GM18873 (cell line): ENCODE measurements at regions not wholly inside any gene's neighbourhood (a gene's known extent, or its start where the extent isn't known, plus 50 kb on each side); places are given as distances from the start of the nearest gene placed in this dataset.
"Not testable (repeated sequence)": the region's sequence is repeated elsewhere in the genome, so short reads cannot be mapped to it uniquely, and the experiment has no call there.

Experiments used
- ATAC-seq: cut with Tn5 transposase; IDR thresholded peaks from one replicate; pipeline ENCODE4 v1.9.1; 2021; ENCODE audit warnings: mild to moderate bottlenecking, moderate library complexity, moderate number of reproducible peaks; ENCODE audit not compliant: unreplicated experiment, low FRiP score

DNA sequence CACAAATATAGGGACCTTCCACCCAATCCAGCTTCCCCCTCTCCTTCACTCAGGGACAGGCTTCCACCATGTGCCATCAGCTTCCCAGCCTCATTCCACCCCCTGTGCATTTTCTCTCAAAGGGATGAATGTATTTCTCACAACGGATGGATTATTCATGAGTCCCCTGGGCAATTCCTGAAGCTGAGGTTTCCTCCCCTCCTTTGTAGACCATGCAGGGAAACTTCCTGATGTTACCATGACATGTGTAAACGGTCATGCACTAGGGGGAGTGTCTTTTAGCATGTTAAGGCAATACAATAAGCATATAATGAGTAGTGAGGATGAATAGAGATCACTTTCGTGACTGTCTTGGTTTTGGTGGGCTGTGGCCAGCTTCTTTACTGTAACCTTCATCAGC, 706.8 kb downstream of the TMEM121 start:
- not testable (repeated sequence) for ATAC-seq

DNA sequence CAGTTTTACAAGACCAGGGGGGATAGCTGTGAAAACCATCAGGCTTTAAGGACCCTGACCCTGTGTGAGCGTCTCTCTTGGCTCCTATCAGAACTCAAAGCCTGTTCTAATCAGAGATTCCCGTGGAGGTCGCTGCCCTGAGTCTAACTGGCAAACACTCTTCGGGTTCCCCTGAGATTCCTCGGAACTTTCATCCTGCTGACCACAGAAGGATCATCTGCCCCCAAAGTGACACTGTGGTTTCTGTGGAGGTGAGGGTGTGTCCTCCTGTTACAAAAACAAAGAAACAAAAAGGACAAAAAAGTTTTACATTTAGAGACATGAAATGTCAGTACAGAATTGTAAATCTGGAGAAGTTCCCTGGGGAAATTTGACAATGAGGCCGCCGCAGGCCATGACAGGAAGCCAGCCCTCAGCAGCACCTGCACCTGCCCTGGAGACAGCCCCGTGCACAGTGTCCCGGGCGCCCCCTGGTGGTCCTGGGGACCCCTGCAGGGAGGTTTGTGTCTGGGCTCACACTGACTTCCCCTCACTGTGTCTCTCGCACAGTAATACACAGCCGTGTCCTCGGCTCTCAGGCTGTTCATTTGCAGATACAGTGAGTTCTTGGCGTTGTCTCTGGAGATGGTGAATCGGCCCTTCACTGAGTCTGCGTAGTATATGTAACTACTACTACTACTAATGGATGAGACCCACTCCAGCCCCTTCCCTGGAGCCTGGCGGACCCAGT, 708.3 kb downstream of the TMEM121 start:
- not testable (repeated sequence) for ATAC-seq

DNA sequence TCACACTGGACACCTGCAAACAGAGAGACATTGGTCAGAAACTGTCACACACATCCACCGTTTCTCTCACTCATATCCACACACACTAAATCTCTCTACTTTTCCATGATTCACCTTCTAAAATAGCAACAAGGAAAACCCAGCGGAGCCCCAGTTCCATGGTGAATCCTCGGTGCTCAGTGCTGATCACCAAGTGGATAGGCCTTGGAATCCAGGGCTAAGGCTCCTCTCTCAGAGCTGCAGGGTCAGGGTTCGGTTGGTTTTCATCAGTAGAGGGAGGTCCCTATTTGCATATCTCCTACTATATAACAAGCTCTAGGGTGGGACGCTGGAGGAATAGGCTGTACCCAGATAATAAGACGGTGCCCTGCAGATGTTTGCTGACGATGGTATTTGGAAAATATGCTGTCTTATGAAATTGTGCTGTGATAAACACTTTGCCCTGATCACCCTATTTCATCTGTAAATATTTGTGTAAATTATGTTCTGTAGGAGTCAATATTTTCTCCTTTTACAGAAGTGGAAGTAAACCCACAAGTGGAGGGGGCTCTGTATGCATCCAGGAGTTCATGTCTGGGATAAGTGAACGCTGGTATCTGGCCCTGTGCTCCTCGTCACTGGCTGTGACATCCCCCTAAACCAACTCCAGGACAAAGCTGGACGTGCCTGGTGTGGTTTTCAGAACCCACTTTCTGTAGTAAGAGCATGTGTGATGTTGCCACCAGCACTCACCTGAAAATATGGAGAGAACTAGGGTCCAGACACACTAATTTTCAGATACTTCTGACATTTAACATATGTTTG, 709.2 kb downstream of the TMEM121 start:
- ATAC-seq = no peak

DNA sequence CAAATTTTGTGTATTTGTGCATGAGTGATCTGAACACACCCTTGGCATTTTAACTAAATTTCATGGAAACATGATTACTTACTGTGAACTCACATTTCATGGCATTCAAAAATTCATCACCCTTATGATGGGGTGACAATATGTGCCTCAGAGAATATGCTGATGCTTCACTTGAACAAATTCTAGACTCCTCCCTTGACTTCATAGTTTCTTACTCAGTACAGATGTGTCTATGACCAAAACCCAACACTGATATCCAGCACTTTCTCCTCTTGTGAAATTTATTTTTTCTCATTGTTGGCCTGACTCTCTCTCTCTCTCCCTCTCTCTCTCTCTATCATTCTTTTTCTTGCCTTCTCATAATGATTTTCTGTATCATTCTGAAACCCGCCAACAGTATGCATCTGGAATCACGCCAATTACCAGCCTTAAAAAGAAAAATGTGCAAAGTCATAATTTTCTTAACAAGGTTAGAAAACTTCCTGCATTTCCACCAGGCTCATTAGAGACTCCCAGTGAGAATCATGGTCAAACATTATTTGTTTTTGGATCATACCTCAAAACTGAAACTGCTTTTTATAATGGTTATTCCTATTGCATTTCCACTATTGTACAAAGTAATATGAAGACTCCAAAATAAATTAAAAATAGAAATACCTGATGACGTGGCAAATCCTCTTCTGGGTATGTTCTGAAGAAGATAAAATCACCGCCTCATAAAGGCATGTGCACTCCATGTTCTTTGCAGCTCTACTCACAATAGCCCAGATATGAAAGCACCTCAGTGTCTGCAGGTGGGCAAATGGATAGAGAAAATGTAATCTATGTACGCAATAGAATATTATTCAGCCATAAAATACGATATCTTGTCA, 722.2 kb downstream of the TMEM121 start:
- ATAC-seq = no peak

DNA sequence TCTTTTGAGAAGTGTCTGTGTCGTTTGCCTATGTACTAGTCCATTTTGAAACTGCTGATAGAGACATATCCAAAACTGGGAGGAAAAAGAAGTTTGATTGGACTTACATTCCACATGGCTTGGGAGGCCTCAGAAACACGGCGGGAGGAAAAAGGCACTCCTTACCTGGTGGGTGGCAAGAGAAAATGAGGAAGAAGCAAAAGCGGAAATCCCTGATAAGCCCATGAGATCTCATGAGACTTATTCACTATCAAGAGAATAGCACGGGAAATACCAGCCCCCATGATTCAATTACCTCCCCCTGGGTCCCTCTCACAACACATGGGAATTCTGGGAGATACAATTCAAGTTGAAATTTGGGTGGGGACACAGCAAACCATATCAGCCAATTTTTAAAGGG, 727.6 kb downstream of the TMEM121 start:
- not testable (repeated sequence) for ATAC-seq

DNA sequence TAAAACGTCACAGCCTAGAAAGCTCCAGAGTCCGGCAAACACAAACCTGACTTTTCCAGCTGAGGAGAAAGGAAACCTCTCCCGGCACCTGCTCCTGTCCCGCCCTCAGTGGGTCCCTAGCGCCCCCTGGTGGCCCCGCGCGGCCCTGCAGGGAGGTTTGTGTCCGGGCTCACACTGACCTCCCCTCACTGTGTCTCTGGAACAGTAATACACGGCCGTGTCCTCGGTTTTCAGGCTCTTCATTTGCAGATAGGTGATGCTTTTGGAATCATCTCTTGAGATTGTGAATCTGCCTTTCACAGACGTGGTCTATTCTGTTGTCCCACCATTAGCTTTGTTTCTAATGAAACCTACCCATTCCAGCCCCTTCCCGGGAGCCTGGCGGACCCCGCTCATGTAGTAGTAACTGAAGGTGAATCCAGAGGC, 731.2 kb downstream of the TMEM121 start:
- not testable (repeated sequence) for ATAC-seq

DNA sequence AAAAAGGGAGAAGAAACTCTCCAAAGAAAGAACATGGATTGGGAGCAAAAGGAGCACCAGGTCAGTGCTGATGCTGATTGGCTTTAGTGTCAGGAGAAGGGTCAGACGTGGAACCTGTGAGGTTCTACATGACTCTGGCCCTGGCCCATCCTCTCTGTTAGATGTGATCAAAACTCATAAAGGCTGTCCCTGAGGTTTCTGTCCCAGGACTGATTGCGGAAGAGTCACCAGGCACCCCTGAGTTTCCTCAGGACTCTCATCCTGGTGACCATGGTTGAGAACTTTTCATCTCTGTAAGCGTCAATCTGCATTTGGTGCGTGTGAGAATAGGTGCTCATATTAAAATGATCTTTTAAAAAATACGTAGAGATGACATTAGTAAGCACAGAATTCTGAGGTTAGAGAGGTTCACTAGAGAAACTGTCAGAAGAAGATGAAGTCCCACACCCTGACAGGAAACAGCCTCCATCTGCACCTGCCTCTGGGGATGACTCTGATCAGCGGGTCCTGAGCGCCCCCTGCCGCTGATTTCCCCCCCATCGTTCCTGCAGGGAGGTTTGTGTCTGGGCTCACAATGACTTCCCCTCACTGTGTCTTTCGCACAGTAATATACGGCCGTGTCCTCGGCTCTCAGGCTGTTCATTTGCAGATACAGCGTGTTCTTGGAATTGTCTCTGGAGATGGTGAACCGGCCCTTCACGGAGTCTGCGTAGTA, 741.8 kb downstream of the TMEM121 start:
- no peak for ATAC-seq

DNA sequence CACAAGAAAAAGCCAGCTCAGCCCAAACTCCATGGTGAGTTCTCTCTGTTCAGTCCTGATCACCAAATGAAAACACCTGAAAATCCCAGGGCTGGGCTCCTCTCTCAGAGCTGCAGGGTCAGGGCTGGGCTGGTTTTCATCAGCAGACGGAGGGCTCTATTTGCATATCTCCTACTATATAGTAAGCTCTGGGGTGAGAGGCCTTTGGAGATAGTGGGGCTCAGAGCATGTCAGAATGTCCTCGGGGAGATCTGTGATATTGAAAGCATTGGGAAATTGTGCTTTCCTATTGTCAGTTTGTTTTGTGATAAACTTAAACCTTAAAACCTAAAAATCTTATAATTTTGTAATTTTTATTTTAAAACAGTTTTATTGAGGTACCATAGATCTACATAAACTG, 742.6 kb downstream of the TMEM121 start:
- ATAC-seq = no peak

DNA sequence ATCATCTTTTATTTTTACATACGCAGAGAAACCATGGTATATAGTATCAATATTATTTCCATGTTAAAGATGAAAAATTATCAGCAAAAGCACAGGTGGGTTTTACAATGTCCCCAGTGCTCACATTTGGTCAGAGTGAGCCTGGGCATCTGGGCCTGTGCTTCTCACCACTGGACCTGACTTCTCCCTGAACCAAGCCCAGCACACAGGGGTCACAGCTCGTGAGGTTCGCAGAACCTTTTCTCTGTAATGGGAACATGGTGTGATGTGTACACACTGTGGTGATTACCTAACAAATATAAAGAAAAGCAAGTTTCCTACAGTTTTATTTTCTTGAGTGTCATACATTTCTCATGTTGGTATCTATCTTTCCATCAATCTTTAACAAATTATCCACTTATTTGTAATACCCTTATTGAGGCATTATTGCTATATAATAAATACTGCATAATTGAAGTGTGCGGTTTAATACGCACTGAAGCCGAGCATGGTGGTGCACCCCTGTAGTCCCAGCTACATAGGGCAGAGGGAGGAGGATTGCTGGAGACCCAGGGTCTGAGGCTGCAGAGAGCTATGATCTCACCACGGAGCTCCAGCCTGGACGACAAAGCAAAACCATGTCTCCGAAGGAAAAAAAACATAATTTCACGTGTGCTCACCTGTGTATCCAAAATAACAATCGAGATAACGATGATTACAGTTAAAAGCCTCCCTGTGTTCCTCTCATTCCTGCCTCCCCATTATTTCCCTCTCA, 743.2 kb downstream of the TMEM121 start:
- ATAC-seq = no peak

DNA sequence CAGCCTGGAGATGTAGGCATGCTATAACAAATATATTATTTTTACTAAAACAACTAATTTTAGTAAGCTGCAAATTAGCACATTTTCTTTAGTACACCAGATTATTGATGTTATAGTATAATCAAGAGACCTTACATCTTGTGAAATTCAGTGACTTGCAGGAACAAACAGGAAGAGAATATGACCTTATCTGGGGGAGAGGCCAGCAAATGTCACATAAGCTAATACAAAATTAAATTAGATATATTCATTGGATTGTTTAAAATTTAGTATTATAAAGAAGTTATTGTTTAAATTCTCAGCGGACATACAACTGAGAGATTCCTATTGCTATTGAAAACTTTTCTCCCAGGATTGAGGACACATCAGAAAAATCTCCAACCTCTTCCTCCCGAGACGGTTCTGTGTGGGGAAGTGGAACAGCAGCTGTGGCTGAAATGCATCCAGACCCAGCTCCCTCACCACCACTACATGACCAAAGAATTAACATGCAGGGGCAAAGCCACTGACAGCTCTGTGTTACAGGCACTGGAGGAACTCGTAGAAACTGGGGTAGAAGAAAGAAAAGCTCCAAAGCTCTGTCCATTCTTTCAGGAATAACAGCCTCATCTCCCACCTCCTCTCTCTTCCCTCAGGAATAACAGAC, 744.2 kb downstream of the TMEM121 start:
- ATAC-seq = not testable (repeated sequence)

DNA sequence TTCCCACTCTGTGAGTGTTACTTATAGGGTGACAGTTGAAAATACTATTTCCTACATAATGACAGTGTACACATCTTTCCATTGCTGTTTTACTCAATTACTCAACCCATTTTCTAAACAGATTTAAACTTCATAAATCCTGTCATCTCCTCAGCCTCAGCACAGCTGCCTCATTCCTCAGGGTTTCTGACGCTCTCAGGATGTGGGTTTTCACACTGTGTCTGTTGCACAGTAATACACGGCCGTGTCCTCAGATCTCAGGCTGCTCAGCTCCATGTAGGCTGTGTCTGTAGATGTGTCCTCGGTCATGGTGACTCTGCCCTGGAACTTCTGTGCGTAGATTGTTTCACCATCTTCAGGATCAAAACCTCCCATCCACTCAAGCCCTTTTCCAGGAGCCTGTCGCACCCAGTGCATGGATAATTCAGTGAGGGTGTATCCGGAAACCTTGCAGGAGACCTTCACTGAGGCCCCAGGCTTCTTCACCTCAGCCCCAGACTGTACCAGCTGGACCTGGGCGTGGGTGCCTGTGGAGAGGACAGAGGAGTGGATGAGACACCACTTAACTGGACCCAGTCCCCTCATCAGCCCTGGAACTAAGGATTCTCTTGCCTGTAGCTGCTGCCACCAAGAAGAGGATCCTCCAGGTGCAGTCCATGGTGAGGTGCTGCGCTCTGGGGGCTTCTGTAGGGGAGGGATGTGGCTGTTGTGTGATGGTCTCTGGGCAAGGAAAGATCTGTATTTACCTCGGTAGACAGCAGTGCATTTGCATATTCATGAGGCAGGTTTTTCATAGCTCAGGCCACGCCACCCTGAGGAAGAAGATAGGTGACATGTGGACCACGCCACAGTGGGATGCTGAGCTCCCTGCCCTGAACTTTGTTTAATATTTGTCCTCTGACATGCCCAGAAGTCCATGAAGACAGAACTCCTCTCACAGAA, 750.2 kb downstream of the TMEM121 start:
- no peak for ATAC-seq

DNA sequence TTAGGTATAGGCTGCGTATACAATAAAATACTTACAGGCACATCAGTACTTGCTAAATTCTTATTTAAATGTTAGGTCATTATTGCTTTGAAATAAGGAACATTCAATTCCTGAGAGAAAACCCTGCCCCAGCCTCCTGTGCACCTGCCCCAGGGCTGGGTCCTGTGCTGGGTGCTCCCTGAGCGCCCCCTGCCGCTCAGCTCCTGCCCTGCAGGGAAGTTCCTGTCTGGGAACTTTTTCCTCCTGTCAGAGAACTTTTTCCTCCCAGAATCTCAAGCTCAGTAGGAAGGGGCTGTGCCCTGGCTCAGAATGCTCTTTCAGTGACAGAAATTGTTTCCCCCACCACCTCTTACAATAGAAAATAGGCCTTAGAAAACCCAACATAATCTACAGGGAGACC, 751.1 kb downstream of the TMEM121 start:
- ATAC-seq = no peak

DNA sequence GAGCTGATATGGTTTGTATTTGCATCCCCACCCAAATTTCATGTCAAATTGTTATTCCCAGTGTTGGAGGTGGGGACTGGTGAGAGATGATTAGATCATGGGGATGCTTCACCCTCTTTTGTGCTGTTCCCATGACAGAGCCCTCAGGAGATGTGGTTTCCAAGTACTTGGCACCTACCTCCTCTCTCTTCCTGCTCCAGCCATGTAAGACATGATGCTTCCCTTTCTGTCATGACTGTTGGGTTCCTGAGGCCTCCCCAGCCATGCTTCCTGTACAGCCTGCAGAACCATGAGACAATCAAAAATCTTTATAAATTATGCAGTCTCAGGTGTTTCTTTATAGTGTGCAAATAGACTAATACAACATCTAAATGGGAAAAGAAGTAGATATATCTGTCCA, 754.5 kb downstream of the TMEM121 start:
- no peak for ATAC-seq

DNA sequence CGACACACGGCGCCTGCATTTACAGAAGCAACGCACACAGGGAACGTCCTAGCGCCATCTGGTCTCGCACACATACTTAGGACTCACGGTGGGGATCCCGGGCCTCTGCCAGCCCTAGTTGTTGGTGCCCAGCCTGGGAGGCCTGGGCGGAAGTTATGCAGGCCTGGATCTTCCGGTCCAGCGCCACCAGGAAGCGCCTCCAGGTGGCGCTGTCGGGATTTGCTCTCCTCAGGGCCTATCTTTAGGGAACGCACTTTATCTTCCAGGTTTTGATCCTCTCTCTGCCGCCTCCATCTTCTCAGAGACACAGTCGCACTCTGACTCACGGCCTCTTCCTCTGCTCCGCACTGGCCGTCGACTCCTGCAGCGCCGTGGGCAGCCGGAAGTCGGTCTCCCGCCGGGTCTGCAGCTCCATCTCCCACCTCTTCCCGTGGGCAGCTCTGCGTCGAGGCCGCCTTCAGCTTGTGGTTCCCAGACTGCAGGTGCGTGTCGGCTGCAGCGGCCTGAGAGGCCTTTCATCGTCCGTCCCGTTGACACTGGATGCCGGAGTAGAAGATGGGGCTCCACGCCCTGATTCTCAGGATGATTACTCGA, 760.4 kb downstream of the TMEM121 start:
- no peak for ATAC-seq

DNA sequence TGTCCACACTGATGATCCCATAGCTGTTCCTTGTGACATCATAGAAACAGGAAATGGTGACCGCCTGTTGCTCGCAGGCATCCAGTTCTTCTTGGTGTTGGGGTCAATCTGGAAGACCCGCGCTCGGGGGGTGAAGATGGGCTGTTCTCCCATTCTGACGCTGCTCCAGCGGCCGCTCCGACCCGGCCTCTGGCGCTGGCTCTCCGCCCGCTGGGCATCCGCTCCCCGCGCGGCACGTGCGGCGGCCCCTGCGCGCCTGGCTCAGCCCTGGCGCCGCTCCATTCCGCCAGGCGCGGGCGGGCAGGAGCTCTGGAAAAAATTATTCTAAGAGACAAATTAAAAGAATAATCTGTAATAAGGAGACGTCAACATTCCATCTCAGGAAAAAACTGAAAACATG, 761.1 kb downstream of the TMEM121 start:
- ATAC-seq = no peak

DNA sequence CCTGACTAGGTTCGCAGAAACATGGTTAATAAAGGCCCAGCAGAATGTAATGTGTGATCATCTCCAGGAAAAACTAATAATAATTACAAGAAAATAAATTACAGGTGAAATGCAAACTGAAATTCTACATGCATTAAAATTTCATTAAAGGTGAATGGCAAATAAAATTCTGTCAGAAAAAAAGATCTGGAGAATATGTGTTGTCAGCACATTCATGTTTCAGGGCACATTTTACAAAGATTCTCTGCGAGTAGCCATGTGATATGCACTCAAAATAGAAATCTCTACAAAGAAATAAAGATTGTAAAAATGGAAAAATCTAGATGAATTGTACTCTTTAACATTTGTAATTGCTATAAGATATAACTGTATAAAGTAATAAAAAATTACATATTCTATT, 765.2 kb downstream of the TMEM121 start:
- ATAC-seq = no peak

DNA sequence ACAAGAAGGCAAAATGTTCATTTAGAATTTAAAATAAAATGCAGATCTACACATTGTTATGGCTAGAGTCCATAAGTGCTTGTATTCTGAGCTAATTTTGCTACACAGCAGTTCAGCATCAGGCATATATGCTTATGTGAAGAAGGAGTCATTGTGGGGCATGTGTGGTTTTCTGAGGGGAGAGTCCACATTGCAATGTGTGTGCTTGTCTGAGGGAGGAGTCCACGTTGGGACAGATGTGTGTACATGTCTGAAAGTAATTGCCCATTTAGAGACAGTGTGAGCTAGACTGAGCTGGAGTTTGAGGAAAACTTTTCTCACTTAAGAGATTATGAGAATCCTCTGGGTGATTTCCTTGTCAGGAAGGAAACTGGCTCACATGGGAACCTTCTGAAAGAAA, 767.9 kb downstream of the TMEM121 start:
- no peak for ATAC-seq
